C4-2B (cell line): ENCODE measurements at regions not wholly inside any gene's neighbourhood (a gene's known extent, or its start where the extent isn't known, plus 50 kb on each side); places are given as distances from the start of the nearest gene placed in this dataset.

Source experiments
- H3K27ac ChIP-seq: fragments of 450-650 bp; 2 replicates; pipeline ENCODE4 v1.5.1; 2017
- ZFX ChIP-seq: fragments of 450-650 bp; IDR thresholded peaks from 2 replicates; pipeline ENCODE4 v1.6.1; 2017
- TF ChIP-seq, protein P1 (sequence below): fragments of 450-650 bp; conservative IDR thresholded peaks from 2 replicates; pipeline ENCODE4 v1.5.1; 2017; ENCODE audit warnings: mild to moderate bottlenecking

DNA sequence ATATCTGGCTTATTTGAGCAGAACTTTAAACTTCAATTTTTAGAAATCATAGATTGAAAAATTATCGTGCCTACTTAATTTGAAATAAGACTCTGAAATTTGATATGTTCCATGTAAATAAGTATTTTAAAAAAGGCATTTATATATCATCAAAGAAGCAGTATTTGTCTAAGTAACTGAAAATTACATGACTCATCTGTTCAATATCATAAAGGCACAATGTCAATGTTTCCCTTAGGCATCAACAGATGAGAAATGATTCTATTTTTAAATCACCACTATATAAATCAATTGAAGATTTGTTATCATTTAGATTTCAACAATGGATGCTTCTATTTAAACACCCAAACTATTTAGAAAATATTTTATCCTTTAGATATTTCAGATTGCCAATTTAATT, 142.9 kb upstream of the POU5F2 start:
- no peak for TF ChIP-seq ZFX
- TF ChIP-seq, protein P1, sequence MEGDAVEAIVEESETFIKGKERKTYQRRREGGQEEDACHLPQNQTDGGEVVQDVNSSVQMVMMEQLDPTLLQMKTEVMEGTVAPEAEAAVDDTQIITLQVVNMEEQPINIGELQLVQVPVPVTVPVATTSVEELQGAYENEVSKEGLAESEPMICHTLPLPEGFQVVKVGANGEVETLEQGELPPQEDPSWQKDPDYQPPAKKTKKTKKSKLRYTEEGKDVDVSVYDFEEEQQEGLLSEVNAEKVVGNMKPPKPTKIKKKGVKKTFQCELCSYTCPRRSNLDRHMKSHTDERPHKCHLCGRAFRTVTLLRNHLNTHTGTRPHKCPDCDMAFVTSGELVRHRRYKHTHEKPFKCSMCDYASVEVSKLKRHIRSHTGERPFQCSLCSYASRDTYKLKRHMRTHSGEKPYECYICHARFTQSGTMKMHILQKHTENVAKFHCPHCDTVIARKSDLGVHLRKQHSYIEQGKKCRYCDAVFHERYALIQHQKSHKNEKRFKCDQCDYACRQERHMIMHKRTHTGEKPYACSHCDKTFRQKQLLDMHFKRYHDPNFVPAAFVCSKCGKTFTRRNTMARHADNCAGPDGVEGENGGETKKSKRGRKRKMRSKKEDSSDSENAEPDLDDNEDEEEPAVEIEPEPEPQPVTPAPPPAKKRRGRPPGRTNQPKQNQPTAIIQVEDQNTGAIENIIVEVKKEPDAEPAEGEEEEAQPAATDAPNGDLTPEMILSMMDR, result no peak
- H3K27ac ChIP-seq, result no peak overlapping the region

- TF ChIP-seq, protein P1, result no peak
- TF ChIP-seq ZFX, result no peak
- no peak overlapping the region for H3K27ac ChIP-seq
Observed at GRCh38 chr5:93883459-93883858, 142.1 kb upstream of the POU5F2 start.

- H3K27ac ChIP-seq, result no peak overlapping the region
- TF ChIP-seq, protein P1, result 0 out of 2 replicates have a peak, but pooled peaks have one; percentile 12
- no peak for TF ChIP-seq ZFX
Observed at GRCh38 chr5:93875693-93876092, 134.3 kb upstream of the POU5F2 start.

GRCh38 chr5:93874491-93874890, 133.1 kb upstream of the POU5F2 start:
- no peak overlapping the region for H3K27ac ChIP-seq
- TF ChIP-seq ZFX, result no peak
- TF ChIP-seq, protein P1, result no peak

GRCh38 chr5:93874080-93874479, 132.7 kb upstream of the POU5F2 start:
- H3K27ac ChIP-seq, result no peak overlapping the region
- TF ChIP-seq, protein P1, result no peak
- no peak for TF ChIP-seq ZFX

DNA sequence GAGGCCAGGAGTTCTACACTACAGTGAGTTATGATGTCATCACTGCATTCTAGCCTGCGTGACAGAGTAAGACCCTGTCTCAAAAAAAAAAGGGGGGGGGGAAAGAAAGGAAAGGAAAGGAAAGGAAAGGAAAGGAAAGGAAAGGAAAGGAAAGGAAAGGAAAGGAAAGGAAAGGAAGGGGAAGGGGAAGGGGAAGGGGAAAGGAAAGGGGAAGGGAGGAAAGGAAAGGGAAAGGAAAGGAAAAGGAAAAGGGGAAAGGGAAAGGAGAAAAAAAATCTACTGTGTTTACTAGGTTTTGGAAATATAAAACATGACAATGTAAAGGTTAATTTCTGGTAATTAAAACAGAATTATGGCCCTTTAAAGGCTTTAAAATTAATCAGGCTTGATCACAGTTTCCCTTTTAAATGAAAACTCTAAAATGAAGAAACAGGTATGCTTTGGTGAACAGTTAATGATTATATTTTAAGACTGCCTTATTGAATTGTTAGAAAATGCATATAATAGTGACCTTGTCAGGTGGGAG, 131.9 kb upstream of the POU5F2 start:
- TF ChIP-seq, protein P1, result no peak
- TF ChIP-seq ZFX, result no peak

GRCh38 chr5:93870649-93871048, 129.2 kb upstream of the POU5F2 start:
- no peak overlapping the region for H3K27ac ChIP-seq
- no peak for TF ChIP-seq ZFX

More for the DNA sequence above, 131.9 kb upstream of the POU5F2 start:
- H3K27ac ChIP-seq, result no peak overlapping the region

DNA sequence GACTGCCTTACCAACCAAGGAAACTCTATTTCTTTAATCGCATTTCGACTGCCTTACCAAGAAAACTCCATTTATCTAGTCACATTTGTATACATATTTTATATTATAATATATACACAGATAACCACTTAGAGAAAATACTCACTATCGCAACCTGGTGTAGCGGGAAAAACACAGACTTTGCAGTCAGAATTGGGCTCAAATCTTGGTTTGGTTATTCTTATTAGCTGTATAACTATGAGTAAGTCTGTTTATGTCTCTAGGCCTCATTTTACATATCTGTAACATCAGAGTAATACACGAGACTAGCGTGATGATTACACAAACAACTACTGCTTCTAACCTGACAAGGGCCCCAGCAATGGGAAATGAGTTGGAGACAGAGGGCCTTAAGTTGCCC, 127.5 kb upstream of the POU5F2 start:
- no peak overlapping the region for H3K27ac ChIP-seq
- TF ChIP-seq, protein P1, result no peak
- TF ChIP-seq ZFX, result no peak
